ENCODE measurements at regions not wholly inside any gene's neighbourhood (a gene's known extent, or its start where the extent isn't known, plus 50 kb on each side); places are given as distances from the start of the nearest gene placed in this dataset.

DNA sequence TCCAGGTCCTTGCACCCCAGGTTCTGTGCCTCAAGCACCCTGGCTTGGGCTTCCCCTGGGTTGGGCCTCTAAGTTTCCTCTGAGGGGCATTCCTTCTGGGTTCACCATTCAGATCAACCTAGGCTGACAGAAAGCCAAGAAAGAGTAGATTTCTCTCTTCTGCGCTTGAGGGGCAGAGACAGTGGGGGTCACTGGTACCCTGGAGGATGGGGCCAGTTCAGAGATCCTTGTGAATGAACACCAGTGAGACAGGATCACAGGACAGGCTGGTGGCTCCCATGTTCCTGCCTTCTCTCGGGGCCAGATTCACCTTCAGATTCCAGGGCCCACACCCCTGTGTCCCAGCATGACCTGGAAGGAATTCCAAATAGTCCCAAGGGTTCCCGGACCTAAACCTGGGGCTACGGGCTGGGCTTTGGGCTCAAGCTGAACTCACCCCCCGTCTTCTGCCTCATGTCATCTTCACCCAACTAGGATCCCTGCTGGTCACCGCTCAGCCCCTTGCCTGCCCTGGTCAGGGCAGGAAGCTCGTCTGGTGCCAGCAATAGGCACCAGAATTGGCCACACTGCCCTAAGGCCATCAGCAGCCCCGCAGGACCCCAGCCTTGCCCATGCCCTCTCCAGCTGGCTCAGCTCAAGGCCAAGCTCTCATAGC lies 91.8 kb upstream of the MVB12B start:
- FAIRE-seq = no peak
- ATAC-seq = no peak
- Histone ChIP-seq H3K27me3 (ENCODE audit: control insufficient read depth in 2 of 2, insufficient read depth in 2 of 2, low read length in 2 of 2) (peaks cover 11 to 32% of the 10 kb centered on the region in 2 experiments; a peak in 4 of 5 replicates), H3K4me3 (no peak overlapping the region), H3K9me1 (ENCODE audit: control insufficient read depth, insufficient read depth, low read length) (no peaks in the 10 kb centered on the region), H3K36me3 (ENCODE audit: control insufficient read depth, insufficient read depth, low read length) (no peaks in the 10 kb centered on the region), H3K4me2 (ENCODE audit: insufficient read depth, low read length) (no peak overlapping the region), H3K79me2 (ENCODE audit: control insufficient read depth, insufficient read depth, low read length) (no peaks in the 10 kb centered on the region), H3K9me3 (replicated peaks; ENCODE audit: control insufficient read depth, insufficient read depth, low read depth, low read length) (no peaks in the 10 kb centered on the region), H3K4me1 (replicated peaks in 1 of 2; ENCODE audit: control insufficient read depth in 2 of 2, insufficient read depth in 2 of 2, low read length in 2 of 2) (no peaks in the 10 kb centered on the region), H3K9ac (ENCODE audit: insufficient read depth in 1 of 2, low read depth in 2 of 2, low read length in 2 of 2) (no peak overlapping the region), H4K20me1 (replicated peaks; ENCODE audit: control insufficient read depth, insufficient read depth, low read length) (no peaks in the 10 kb centered on the region), H3K27ac (ENCODE audit: extremely low read depth, low read depth, low read length) (no peak overlapping the region), H2AFZ (ENCODE audit: low read depth, low read length) (no peak overlapping the region)
- 0% methylated on average over 8 of the region's 8 CpGs for WGBS (ENCODE audit: insufficient coverage, low coverage, missing lambda C conversion rate)
- ChIA-PET CTCF (ENCODE audit: low intra/inter-chr PET ratio) (no interaction called here), POLR2A (interaction anchor here (0.6 to 1.3 kb wide), 2 partner anchors 119 to 217 kb away, joined by 3 to 4 read pairs; no protein-coding TSS in a partner anchor)
- DNase-seq (ENCODE audit: extremely low read depth in 1 of 4, low spot score in 3 of 4) = no peak
- BruUV-seq (replicated peaks) = no TSS peak
- in situ Hi-C loops (cut with MboI) (loop anchor here (5.0 kb wide), 1 partner anchor 823 kb away; no protein-coding TSS in a partner anchor), intact Hi-C loops (cut with micrococcal nuclease) (no loop called here)
- TF ChIP-seq SMARCC2 (IDR thresholded peaks at IDR 0.05; ENCODE audit: low read depth) (no peak), NFATC3 (IDR thresholded peaks at IDR 0.05) (no peak), ASH1L (IDR thresholded peaks at IDR 0.05; ENCODE audit: borderline replicate concordance, low read depth, partially characterized antibody) (no peak), ARID2 (IDR thresholded peaks at IDR 0.05) (no peak), CBX2 (IDR thresholded peaks at IDR 0.05; ENCODE audit: insufficient read depth, low read length, poor library complexity, severe bottlenecking) (no peak), SMARCE1 (IDR thresholded peaks at IDR 0.05) (no peak), ILF3 (IDR thresholded peaks at IDR 0.05; ENCODE audit: borderline replicate concordance) (no peak), CBX1 (IDR thresholded peaks at IDR 0.05; ENCODE audit: low read depth) (no peak)
- TF ChIP-seq, protein P1, sequence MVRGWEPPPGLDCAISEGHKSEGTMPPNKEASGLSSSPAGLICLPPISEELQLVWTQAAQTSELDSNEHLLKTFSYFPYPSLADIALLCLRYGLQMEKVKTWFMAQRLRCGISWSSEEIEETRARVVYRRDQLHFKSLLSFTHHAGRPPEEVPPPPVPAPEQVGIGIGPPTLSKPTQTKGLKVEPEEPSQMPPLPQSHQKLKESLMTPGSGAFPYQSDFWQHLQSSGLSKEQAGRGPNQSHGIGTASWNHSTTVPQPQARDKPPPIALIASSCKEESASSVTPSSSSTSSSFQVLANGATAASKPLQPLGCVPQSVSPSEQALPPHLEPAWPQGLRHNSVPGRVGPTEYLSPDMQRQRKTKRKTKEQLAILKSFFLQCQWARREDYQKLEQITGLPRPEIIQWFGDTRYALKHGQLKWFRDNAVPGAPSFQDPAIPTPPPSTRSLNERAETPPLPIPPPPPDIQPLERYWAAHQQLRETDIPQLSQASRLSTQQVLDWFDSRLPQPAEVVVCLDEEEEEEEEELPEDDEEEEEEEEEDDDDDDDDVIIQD (CRISPR knock-in tag; IDR thresholded peaks at IDR 0.05) = no peak
- TF ChIP-seq, protein P2, sequence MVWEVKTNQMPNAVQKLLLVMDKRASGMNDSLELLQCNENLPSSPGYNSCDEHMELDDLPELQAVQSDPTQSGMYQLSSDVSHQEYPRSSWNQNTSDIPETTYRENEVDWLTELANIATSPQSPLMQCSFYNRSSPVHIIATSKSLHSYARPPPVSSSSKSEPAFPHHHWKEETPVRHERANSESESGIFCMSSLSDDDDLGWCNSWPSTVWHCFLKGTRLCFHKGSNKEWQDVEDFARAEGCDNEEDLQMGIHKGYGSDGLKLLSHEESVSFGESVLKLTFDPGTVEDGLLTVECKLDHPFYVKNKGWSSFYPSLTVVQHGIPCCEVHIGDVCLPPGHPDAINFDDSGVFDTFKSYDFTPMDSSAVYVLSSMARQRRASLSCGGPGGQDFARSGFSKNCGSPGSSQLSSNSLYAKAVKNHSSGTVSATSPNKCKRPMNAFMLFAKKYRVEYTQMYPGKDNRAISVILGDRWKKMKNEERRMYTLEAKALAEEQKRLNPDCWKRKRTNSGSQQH (CRISPR knock-in tag; IDR thresholded peaks at IDR 0.05) = no peak
- TF ChIP-seq, protein P3, sequence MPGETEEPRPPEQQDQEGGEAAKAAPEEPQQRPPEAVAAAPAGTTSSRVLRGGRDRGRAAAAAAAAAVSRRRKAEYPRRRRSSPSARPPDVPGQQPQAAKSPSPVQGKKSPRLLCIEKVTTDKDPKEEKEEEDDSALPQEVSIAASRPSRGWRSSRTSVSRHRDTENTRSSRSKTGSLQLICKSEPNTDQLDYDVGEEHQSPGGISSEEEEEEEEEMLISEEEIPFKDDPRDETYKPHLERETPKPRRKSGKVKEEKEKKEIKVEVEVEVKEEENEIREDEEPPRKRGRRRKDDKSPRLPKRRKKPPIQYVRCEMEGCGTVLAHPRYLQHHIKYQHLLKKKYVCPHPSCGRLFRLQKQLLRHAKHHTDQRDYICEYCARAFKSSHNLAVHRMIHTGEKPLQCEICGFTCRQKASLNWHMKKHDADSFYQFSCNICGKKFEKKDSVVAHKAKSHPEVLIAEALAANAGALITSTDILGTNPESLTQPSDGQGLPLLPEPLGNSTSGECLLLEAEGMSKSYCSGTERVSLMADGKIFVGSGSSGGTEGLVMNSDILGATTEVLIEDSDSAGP (CRISPR knock-in tag; IDR thresholded peaks at IDR 0.05) = no peak
- TF ChIP-seq, protein P4, sequence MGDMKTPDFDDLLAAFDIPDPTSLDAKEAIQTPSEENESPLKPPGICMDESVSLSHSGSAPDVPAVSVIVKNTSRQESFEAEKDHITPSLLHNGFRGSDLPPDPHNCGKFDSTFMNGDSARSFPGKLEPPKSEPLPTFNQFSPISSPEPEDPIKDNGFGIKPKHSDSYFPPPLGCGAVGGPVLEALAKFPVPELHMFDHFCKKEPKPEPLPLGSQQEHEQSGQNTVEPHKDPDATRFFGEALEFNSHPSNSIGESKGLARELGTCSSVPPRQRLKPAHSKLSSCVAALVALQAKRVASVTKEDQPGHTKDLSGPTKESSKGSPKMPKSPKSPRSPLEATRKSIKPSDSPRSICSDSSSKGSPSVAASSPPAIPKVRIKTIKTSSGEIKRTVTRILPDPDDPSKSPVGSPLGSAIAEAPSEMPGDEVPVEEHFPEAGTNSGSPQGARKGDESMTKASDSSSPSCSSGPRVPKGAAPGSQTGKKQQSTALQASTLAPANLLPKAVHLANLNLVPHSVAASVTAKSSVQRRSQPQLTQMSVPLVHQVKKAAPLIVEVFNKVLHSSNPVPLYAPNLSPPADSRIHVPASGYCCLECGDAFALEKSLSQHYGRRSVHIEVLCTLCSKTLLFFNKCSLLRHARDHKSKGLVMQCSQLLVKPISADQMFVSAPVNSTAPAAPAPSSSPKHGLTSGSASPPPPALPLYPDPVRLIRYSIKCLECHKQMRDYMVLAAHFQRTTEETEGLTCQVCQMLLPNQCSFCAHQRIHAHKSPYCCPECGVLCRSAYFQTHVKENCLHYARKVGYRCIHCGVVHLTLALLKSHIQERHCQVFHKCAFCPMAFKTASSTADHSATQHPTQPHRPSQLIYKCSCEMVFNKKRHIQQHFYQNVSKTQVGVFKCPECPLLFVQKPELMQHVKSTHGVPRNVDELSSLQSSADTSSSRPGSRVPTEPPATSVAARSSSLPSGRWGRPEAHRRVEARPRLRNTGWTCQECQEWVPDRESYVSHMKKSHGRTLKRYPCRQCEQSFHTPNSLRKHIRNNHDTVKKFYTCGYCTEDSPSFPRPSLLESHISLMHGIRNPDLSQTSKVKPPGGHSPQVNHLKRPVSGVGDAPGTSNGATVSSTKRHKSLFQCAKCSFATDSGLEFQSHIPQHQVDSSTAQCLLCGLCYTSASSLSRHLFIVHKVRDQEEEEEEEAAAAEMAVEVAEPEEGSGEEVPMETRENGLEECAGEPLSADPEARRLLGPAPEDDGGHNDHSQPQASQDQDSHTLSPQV (IDR thresholded peaks at IDR 0.05) = no peak
- TF ChIP-seq, protein P5, sequence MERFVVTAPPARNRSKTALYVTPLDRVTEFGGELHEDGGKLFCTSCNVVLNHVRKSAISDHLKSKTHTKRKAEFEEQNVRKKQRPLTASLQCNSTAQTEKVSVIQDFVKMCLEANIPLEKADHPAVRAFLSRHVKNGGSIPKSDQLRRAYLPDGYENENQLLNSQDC (CRISPR knock-in tag; IDR thresholded peaks at IDR 0.05) = no peak

All from K562 (cell line).